Brain microvascular endothelial cell (primary cell): ENCODE measurements at regions not wholly inside any gene's neighbourhood (a gene's known extent, or its start where the extent isn't known, plus 50 kb on each side); places are given as distances from the start of the nearest gene placed in this dataset.
A peak's percentile ranks its signal among the peaks of the same experiment; 100 is the strongest.

Source experiments
- DNase-seq: peaks from one replicate; pipeline ENCODE4 v3.0.0-alpha.2; 2020
- H3K27ac ChIP-seq: fragments of 250-450 bp; sonication (Bioruptor Pico); 2 replicates; pipeline ENCODE4 v1.5.1; 2020; ENCODE audit warnings: mild to moderate bottlenecking, moderate library complexity
- H3K27me3 ChIP-seq: fragments of 250-450 bp; sonication (Bioruptor Pico); replicated peaks from 2 replicates; pipeline ENCODE4 v1.5.1; 2020; ENCODE audit warnings: mild to moderate bottlenecking
- H3K36me3 ChIP-seq: fragments of 250-450 bp; sonication (Bioruptor Pico); replicated peaks from 2 replicates; pipeline ENCODE4 v1.5.1; 2020; ENCODE audit warnings: mild to moderate bottlenecking
- H3K4me3 ChIP-seq: 2 replicates; pipeline ENCODE4 v1.5.1; 2011; ENCODE audit warnings: low read depth, mild to moderate bottlenecking, control low read depth, low read length, moderate library complexity
- CTCF ChIP-seq: IDR thresholded peaks from 2 replicates; pipeline ENCODE4 v1.5.1; 2011; ENCODE audit warnings: low read depth, mild to moderate bottlenecking, moderate library complexity, low read length, control low read depth, inconsistent platforms; ENCODE audit errors: missing control alignments
- in situ Hi-C: cut with HindIII; loops from 2 replicates; pipeline ENCODE4 v1.10.0; 2017; ENCODE audit warnings: low sequenced_read_pairs, low pct_ligation_motif_present

- Histone ChIP-seq H3K27ac (peak overlapping the region; percentile 83), H3K4me3 (no peak overlapping the region), H3K36me3 (no peaks in the 10 kb centered on the region), H3K27me3 (no peaks in the 10 kb centered on the region)
- in situ Hi-C loops: no loop called here
- TF ChIP-seq CTCF: no peak
- peak; percentile 82 for DNase-seq
Observed at GRCh38 chr2:46850742-46851141, 64.9 kb downstream of the MCFD2 start.

GRCh38 chr2:46849721-46850556 lies 65.7 kb downstream of the MCFD2 start:
- peak; percentile 95 for DNase-seq
- no peak for TF ChIP-seq CTCF
- in situ Hi-C loops: no loop called here
- no peaks in the 10 kb centered on the region for H3K27me3 ChIP-seq
- peak overlapping the region; percentile 83 for H3K27ac ChIP-seq
- no peaks in the 10 kb centered on the region for H3K36me3 ChIP-seq
- H3K4me3 ChIP-seq: no peak overlapping the region

GRCh38 chr2:46849046-46849715 lies 66.4 kb downstream of the MCFD2 start:
- in situ Hi-C loops: no loop called here
- TF ChIP-seq CTCF: no peak
- Histone ChIP-seq H3K27ac (peak overlapping the region; percentile 83), H3K27me3 (no peaks in the 10 kb centered on the region), H3K4me3 (no peak overlapping the region), H3K36me3 (no peaks in the 10 kb centered on the region)
- no peak for DNase-seq

GRCh38 chr2:46848447-46848846 lies 67.2 kb downstream of the MCFD2 start:
- H3K4me3 ChIP-seq: no peak overlapping the region
- no peak for TF ChIP-seq CTCF
- no peaks in the 10 kb centered on the region for H3K36me3 ChIP-seq
- peak overlapping the region; percentile 83 for H3K27ac ChIP-seq
- in situ Hi-C loops: no loop called here
- DNase-seq: no peak
- no peaks in the 10 kb centered on the region for H3K27me3 ChIP-seq

- no peak for TF ChIP-seq CTCF
- Histone ChIP-seq H3K27me3 (no peaks in the 10 kb centered on the region), H3K36me3 (no peaks in the 10 kb centered on the region), H3K4me3 (no peak overlapping the region), H3K27ac (peak overlapping the region; percentile 83)
- peak; percentile 29 for DNase-seq
- in situ Hi-C loops: no loop called here
Observed at GRCh38 chr2:46847726-46848412, 67.7 kb downstream of the MCFD2 start.
